ENCODE measurements at regions not wholly inside any gene's neighbourhood (a gene's known extent, or its start where the extent isn't known, plus 50 kb on each side); places are given as distances from the start of the nearest gene placed in this dataset.

DNA sequence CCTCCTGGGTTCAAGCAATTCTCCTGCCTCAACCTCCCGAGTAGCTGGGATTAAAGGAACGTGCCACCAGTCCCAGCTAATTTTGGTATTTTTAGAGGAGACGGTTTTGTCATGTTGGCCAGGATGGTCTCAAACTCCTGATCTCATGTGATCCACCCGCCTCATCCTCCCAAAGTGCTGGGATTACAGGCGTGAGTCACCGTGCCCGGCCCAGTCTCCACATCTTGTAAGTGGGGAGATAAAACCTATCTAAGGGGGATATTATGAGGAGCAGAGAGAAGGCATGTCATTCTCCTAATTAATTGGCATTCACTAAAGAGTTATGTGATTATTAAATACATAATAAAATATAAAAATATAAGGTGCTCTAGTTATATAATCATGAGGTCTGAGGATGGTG lies 94.1 kb upstream of the BOD1 start:
- CTCF ChIA-PET = no interaction called here
- no TSS peak for BruUV-seq (replicated peaks)
- Histone ChIP-seq H3K36me3 (ENCODE audit: control insufficient read depth, insufficient read depth, low read length) (no peaks in the 10 kb centered on the region), H2BK20ac (ENCODE audit: low read depth, low read length) (no peak overlapping the region), H2AK9ac (replicated peaks; ENCODE audit: low read depth, low read length, poor library complexity) (no peak overlapping the region), H4K20me1 (ENCODE audit: insufficient read depth, low read length) (no peaks in the 10 kb centered on the region), H3K27me3 (ENCODE audit: control insufficient read depth, insufficient read depth, low read length) (no peaks in the 10 kb centered on the region), H2BK15ac (ENCODE audit: low read depth, low read length) (no peak overlapping the region), H3K23ac (ENCODE audit: low read depth, low read length) (no peak overlapping the region), H3K14ac (replicated peaks; ENCODE audit: low read depth, low read length) (no peak overlapping the region), H4K8ac (ENCODE audit: low read depth in 2 of 2, low read length in 2 of 2) (no peak overlapping the region), H3K4me3 (ENCODE audit: insufficient read depth, low read depth, low read length) (no peak overlapping the region), H2AK5ac (ENCODE audit: low read depth, low read length) (no peak overlapping the region), H3K4me1 (ENCODE audit: control insufficient read depth, insufficient read depth, low read length) (peaks cover 8% of the 10 kb centered on the region), H4K91ac (ENCODE audit: insufficient read depth, low read depth, low read length) (no peak overlapping the region), H4K5ac (ENCODE audit: low read depth, low read length) (no peak overlapping the region), H2AFZ (replicated peaks; ENCODE audit: low read length, poor library complexity) (no peak overlapping the region), H3K9me3 (ENCODE audit: control insufficient read depth, insufficient read depth, low read length) (no peaks in the 10 kb centered on the region), H3K18ac (ENCODE audit: low read depth, low read length) (no peak overlapping the region), H3K9ac (ENCODE audit: low read depth, low read length) (no peak overlapping the region), H3K4me2 (ENCODE audit: low read depth, low read length) (no peak overlapping the region), H3K4ac (ENCODE audit: low read depth, low read length) (no peak overlapping the region), H3K79me1 (ENCODE audit: low read depth in 1 of 2, low read length in 2 of 2) (no peaks in the 10 kb centered on the region), H3K56ac (ENCODE audit: extremely low read depth, insufficient read depth, low read length) (no peak overlapping the region), H2BK5ac (ENCODE audit: low read depth, low read length, poor library complexity, severe bottlenecking) (no peak overlapping the region), H3K9me1 (ENCODE audit: insufficient read depth, low read length) (peaks cover 4% of the 10 kb centered on the region), H3K27ac (ENCODE audit: insufficient read depth, low read length) (no peak overlapping the region), H2BK120ac (ENCODE audit: low read depth, low read length) (no peak overlapping the region)
- ATAC-seq (ENCODE audit: low read depth) (no peak), DNase-seq (no peak)
- dilution Hi-C loops (cut with HindIII; ENCODE audit: low sequenced_read_pairs, unreplicated experiment) (no loop called here), intact Hi-C loops (cut with micrococcal nuclease) (loop anchor here (10.0 kb wide), 1 partner anchor 264 kb away; no protein-coding TSS in a partner anchor), in situ Hi-C loops (cut with MboI; ENCODE audit: low sequenced_read_pairs) (no loop called here)
- TF ChIP-seq MXI1 (IDR thresholded peaks at IDR 0.05; ENCODE audit: borderline replicate concordance, low read depth, low read length) (no peak), MAZ (IDR thresholded peaks at IDR 0.05; ENCODE audit: borderline replicate concordance, low read depth, low read length) (no peak), BHLHE40 (IDR thresholded peaks at IDR 0.05; ENCODE audit: low read depth, low read length) (no peak), NFE2L2 (IDR thresholded peaks at IDR 0.05; ENCODE audit: low read depth, low read length) (no peak), CEBPB (IDR thresholded peaks at IDR 0.05; ENCODE audit: low read depth, low read length) (no peak), POLR2A (IDR thresholded peaks at IDR 0.05; ENCODE audit: low read depth, low read length) (no peak)
- TF ChIP-seq, protein P1, sequence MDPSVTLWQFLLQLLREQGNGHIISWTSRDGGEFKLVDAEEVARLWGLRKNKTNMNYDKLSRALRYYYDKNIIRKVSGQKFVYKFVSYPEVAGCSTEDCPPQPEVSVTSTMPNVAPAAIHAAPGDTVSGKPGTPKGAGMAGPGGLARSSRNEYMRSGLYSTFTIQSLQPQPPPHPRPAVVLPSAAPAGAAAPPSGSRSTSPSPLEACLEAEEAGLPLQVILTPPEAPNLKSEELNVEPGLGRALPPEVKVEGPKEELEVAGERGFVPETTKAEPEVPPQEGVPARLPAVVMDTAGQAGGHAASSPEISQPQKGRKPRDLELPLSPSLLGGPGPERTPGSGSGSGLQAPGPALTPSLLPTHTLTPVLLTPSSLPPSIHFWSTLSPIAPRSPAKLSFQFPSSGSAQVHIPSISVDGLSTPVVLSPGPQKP (IDR thresholded peaks at IDR 0.05; ENCODE audit: borderline replicate concordance, low read depth, low read length) = no peak
- TF ChIP-seq, protein P2, sequence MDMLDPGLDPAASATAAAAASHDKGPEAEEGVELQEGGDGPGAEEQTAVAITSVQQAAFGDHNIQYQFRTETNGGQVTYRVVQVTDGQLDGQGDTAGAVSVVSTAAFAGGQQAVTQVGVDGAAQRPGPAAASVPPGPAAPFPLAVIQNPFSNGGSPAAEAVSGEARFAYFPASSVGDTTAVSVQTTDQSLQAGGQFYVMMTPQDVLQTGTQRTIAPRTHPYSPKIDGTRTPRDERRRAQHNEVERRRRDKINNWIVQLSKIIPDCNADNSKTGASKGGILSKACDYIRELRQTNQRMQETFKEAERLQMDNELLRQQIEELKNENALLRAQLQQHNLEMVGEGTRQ (IDR thresholded peaks at IDR 0.05; ENCODE audit: low read depth, low read length) = no peak
- no CpG with 5 or more reads among the region's 7 CpGs for WGBS, 2 experiments (ENCODE audit: extremely low coverage in 2 of 2, insufficient read length in 1 of 2)
- POLR2A ChIA-PET (ENCODE audit: unreplicated experiment) = no interaction called here
